GM13977 (cell line): ENCODE measurements at regions not wholly inside any gene's neighbourhood (a gene's known extent, or its start where the extent isn't known, plus 50 kb on each side); places are given as distances from the start of the nearest gene placed in this dataset.

Experiments
- DNase-seq: peaks from one replicate; pipeline ENCODE4 v3.0.0; 2012; ENCODE audit warnings: low spot score
- in situ Hi-C: fragments of 300-500 bp; cut with MboI; formaldehyde crosslinking; loops from one replicate; pipeline ENCODE4 v1.12.0; 2022; ENCODE audit warnings: low sequenced_read_pairs, low pct_unique_long_range_greater_than_20kb, mixed read lengths, inconsistent platforms; ENCODE audit not compliant: unreplicated experiment
- TF ChIP-seq, protein P1 (sequence below): IDR thresholded peaks from 2 replicates; pipeline ENCODE4 v1.5.1; 2012; ENCODE audit warnings: mild to moderate bottlenecking, control low read depth; ENCODE audit not compliant: insufficient read depth; ENCODE audit errors: extremely low read depth, missing control alignments

DNA sequence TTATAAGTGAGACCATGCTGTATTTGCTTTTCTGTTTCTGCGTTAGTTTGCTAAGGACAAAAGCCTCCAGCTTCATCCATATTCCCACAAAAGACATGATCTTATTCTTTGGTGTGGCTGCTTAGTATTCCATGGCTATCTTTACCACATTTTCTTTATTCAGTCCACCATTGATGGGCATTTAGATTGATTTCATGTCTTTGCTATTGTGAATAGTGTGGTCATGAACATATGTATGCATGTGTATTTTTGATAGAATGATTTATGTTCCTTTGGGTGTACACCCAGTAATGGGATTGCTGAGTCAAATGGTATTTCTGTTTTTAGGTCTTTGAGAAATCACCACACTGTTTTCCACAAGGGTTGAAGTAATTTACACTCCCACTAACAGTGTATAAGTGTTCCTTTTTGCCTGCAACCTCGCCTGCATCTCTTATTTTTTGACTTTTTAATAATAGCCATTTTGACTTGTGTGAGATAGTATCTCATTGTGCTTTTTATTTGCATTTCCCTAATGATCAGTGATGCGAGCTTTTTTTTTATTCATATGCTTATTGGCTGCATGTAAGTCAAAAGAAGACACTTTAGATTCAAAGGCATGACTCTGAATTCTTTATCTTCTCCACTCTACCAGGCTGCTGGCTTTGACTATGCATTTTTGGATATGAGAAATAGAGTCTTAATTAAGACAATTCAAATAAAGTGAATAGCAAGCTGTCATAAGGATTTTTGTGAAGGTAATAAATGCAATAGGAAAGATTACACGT, 183.3 kb upstream of the SYNPR start:
- TF ChIP-seq, protein P1, sequence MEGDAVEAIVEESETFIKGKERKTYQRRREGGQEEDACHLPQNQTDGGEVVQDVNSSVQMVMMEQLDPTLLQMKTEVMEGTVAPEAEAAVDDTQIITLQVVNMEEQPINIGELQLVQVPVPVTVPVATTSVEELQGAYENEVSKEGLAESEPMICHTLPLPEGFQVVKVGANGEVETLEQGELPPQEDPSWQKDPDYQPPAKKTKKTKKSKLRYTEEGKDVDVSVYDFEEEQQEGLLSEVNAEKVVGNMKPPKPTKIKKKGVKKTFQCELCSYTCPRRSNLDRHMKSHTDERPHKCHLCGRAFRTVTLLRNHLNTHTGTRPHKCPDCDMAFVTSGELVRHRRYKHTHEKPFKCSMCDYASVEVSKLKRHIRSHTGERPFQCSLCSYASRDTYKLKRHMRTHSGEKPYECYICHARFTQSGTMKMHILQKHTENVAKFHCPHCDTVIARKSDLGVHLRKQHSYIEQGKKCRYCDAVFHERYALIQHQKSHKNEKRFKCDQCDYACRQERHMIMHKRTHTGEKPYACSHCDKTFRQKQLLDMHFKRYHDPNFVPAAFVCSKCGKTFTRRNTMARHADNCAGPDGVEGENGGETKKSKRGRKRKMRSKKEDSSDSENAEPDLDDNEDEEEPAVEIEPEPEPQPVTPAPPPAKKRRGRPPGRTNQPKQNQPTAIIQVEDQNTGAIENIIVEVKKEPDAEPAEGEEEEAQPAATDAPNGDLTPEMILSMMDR: no peak
- in situ Hi-C loops: no loop called here

DNA sequence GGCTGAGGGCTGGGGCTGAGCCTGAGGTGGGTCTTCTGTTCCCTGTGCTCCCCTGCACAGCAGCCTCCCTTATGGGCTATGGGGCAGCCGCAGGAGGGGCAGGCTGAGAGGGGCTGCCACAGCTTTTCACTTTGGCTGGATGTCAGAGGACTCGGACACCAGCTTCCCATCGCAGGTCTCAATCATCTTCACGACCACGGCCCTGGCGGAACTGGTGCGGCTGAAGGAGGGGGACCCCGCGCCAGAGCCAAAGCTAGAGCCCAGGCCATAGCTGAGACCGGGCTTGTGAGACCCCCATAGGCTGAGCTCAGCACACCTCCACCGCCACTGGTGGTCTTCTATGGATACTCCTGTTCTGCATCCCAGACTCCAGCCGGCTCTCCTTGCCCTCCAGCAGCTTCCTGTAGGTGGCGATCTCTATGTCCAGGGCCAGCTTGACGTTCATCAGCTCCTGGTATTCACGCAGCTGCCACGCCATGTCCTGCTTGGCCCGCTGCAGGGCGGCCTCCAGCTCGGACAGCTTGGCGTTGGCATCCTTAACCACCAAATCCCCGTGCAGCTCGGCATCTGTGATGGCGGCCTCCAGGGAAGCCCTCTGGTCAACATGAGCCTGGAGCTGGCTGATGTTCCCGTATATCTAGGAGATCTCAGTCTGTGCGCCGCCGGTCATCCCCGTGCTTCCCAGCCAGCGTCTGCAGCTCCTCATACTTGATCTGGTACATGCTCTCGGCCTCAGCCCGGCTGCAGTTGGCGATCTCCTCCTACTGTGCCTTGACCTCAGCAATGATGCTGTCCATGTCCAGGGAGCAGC, 181.7 kb upstream of the SYNPR start:
- in situ Hi-C loops: no loop called here
- TF ChIP-seq, protein P1: no peak
- no peak for DNase-seq

More for the DNA sequence above, 183.3 kb upstream of the SYNPR start:
- no peak for DNase-seq

DNA sequence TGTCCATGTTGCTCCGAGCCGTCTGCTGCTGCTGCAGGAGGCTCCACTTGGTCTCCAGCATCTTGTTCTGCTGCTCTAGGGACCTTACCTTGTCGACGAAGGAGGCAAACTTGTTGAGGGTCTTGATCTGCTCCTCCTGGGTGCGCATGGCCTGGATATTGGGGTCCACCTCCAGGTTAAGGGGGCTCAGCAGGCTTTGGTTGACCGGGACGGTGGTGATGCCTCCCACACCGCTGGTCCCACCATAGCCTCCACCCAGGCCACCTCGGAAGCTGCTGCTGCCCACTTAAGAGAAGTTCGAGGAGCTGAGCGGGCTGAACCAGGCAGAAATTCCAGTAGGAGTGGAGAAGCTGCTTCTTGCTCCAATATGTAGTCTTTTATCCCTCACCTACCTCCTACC, 180.7 kb upstream of the SYNPR start:
- TF ChIP-seq, protein P1: no peak
- no peak for DNase-seq
- in situ Hi-C loops: no loop called here

DNA sequence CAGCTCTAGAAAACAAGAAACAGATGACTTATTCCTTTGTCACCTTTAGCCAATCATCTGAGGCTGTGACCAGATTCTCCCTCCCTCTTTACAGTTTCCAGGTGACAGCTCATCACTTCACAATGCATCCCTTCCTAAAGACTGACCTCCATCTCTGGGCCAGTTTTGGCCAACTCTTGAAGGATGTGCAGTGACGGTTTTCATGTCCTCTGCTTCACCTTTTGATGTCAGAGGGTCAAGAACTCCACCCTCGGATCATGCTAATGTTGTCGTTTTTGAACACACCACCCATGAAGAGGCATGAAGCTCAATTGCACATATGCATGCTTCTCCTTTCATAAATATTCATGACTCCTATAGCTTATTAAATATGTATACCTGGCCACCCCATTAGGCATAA, 161.2 kb upstream of the SYNPR start:
- TF ChIP-seq, protein P1: no peak
- DNase-seq: no peak
- in situ Hi-C loops: no loop called here

DNA sequence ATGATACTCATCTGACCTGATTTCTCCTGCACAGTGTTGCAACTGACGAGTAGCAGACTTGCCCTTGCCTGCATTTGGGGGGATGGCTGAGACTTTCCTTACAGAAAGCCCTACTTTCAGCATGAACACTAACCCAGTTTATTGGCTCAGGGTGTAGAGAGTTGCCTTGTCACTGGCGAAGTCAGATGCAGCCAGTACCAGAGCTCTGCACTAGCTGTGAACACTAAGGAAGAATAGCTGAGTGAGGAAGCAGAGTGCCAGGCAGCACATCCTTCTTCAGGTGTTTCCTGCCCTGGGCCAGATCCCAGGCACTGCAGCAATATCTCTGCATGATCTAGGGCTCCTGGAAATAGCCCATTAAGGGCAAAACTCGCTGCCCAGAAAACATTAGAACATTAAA, 154.0 kb upstream of the SYNPR start:
- DNase-seq: no peak
- TF ChIP-seq, protein P1: no peak
- in situ Hi-C loops: no loop called here

DNA sequence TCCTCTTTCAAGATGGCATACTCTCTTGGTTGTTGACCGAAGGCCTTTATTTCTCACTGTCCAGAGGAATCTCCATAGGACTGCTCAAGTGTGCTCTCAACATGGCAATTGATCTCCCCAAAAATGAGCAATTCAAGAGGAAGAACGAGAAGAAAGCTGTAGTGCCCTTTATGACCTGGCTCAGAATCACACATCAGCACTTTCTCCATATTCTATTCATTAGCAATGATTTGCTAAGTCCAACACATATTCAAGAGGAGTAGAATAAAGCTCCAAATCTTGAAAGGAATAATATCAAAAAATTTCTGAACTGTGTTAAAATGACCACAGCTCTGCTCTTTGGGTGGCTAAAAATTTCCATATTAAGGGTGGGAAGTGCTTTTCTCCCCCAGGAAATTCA, 151.6 kb upstream of the SYNPR start:
- in situ Hi-C loops: no loop called here
- no peak for DNase-seq
- TF ChIP-seq, protein P1: no peak
